Right cardiac atrium (tissue), 5 donors: ENCODE measurements at regions not wholly inside any gene's neighbourhood (a gene's known extent, or its start where the extent isn't known, plus 50 kb on each side); places are given as distances from the start of the nearest gene placed in this dataset.
"Not testable (repeated sequence)": the region's sequence is repeated elsewhere in the genome, so short reads cannot be mapped to it uniquely, and the experiment has no call there.

ENCODE experiments used
- ATAC-seq, 2 donors: fragments of 200-7000 bp; cut with Tn5 transposase; one replicate each; pipeline versions ENCODE4 v1.8.0 to v1.9.1; 2020; ENCODE audit warnings: moderate library complexity in 2 of 2, mild to moderate bottlenecking in 1 of 2
- DNase-seq, 3 donors: peaks; one replicate each; pipeline ENCODE4 v3.0.0-alpha.2; 2020
- H3K27ac ChIP-seq: one replicate; pipeline ENCODE4 v1.5.1; 2013; ENCODE audit warnings: mild to moderate bottlenecking, low read length, control low read depth, moderate library complexity
- H3K27me3 ChIP-seq: one replicate; pipeline ENCODE4 v1.6.1; 2013; ENCODE audit not compliant: control insufficient read depth, insufficient read depth
- H3K4me1 ChIP-seq: one replicate; pipeline ENCODE4 v1.6.1; 2013; ENCODE audit warnings: low read length; ENCODE audit not compliant: control insufficient read depth, insufficient read depth
- H3K4me3 ChIP-seq: one replicate; pipeline ENCODE4 v1.5.1; 2013; ENCODE audit warnings: low read length, control low read depth
- H3K9me3 ChIP-seq: one replicate; pipeline ENCODE4 v1.6.1; 2013; ENCODE audit warnings: low read length; ENCODE audit not compliant: control insufficient read depth
- WGBS: extraction: QIAGEN DNeasy Blood & Tissue Kit; methylation state at CpG from one replicate; pipeline ENCODE4 v1.1.7; 2013; 5-methylcytosine and 5-hydroxymethylcytosine counted together
- intact Hi-C, 4 donors: fragments of 100-400 bp; cut with DNase I; formaldehyde crosslinking; loops; one replicate each; pipeline versions ENCODE4 v1.11.0 to v1.14.0; 2022 to 2023
- donor health status: healthy with polysubstance abuse.
- donor health status: DM: no; HTN: yes; CAD: no.
- donor health status: DM: no; HTN: no; CAD: no.
- donor health status: DM: no; HTN: yes; CAD: no; lungs with severe emphysema.
- donor health status: DM: yes; HTN: yes; CAD: no.

DNA sequence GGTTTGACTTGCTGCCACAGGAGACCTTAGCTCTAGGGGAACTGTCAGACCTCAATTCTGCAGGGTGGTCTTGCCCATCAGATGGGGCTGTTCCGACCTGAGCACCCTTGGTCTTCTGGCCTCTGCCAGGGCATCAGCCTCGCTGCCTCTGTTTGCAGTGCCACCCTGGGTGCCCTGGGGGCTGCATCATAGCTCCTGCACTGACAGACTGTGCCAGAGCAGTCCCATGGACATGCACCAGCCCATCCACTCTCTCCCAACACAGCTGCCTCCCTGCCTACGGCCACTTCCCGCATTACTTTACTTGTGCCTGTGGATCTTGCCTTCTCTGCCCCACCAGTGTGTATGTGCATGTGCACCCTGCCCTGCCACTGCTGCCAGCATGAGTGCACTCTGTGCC, 884.7 kb upstream of the ARRDC3 start:
- intact Hi-C loops: no loop called here
- Histone ChIP-seq H3K9me3 (no peaks in the 10 kb centered on the region), H3K27ac (no peak overlapping the region), H3K4me3 (no peak overlapping the region), H3K4me1 (no peaks in the 10 kb centered on the region), H3K27me3 (no peaks in the 10 kb centered on the region)
- 84% methylated on average over 4 of the region's 4 CpGs for WGBS
- peak in 1 of 2 donors; percentile 26 for ATAC-seq
- no peak for DNase-seq

GRCh38 chr5:92265804-92266203, 882.7 kb upstream of the ARRDC3 start:
- no peak overlapping the region for H3K27ac ChIP-seq
- H3K4me3 ChIP-seq: no peak overlapping the region
- intact Hi-C loops: no loop called here
- no peaks in the 10 kb centered on the region for H3K4me1 ChIP-seq
- no peak for DNase-seq
- ATAC-seq: no peak
- H3K27me3 ChIP-seq: no peaks in the 10 kb centered on the region
- H3K9me3 ChIP-seq: no peaks in the 10 kb centered on the region
- 88% methylated on average over 3 of the region's 3 CpGs for WGBS

DNA sequence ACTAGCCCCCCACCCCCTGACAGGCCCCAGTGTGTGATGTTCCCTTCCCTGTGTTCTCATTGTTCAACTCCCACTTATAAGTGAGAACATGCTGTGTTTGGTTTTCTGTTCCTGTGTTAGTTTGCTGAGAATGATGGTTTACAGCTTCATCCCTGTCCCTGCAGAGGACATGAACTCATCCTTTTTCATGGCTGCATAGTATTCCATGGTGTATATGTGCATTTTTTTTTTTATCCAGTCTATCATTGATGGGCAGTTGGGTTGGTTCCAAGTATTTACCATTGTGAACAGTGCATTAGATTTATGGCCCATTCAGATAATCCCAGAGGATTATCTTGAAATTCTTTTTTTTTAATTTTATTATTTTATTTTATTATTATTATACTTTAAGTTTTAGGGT, 872.5 kb upstream of the ARRDC3 start:
- H3K27me3 ChIP-seq, H3K9me3 ChIP-seq, intact Hi-C loops, DNase-seq, H3K27ac ChIP-seq, ATAC-seq, H3K4me3 ChIP-seq, H3K4me1 ChIP-seq: not testable (repeated sequence)

DNA sequence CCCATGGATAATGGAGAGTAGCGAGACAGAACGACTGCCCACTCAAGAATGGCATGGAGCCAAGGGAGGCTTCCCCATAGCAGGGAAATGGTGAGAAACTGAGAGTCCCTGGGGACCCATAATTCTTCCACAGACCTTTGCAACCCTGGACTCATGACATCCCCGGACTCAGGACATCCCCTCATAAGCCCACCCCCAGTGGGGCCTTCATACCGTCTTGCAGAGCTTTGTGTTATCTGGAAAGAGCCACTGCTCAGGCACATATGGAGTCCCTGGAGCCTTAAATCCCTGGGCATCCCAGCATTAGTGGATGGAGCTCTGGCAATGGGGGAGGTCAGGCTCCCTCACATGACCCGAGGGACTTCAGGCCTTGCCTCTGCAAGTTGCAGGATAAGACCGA, 865.4 kb upstream of the ARRDC3 start:
- intact Hi-C loops: no loop called here

DNA sequence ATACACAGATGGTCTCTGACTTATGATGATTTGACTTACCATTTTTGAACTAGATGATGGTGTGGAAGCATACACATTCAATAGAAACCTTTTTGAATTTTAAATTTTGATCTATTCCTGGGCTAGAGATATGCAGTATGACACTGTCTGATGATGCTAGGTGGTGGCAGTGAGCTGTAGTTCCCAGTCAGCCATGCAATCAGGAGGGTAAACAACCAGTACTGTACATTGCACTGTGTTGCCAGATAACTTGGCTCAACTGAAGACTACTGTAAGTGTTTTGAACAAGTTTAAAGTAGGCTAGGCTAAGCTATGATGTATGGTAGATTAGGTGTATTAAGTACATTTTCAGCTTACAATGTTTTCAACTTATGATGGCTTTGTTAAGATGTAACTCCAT, 859.1 kb upstream of the ARRDC3 start:
- DNase-seq (no peak), ATAC-seq (no peak)
- no peak overlapping the region for H3K27ac ChIP-seq
- no peaks in the 10 kb centered on the region for H3K9me3 ChIP-seq
- H3K4me1 ChIP-seq: no peaks in the 10 kb centered on the region
- H3K27me3 ChIP-seq: no peaks in the 10 kb centered on the region
- intact Hi-C loops: no loop called here
- H3K4me3 ChIP-seq: no peak overlapping the region

More for the DNA sequence above, 865.4 kb upstream of the ARRDC3 start:
- Histone ChIP-seq H3K4me3 (no peak overlapping the region), H3K27me3 (no peaks in the 10 kb centered on the region), H3K9me3 (no peaks in the 10 kb centered on the region), H3K4me1 (no peaks in the 10 kb centered on the region), H3K27ac (no peak overlapping the region)
- no peak for ATAC-seq
- no peak for DNase-seq
- 88% methylated on average over 6 of the region's 6 CpGs for WGBS

- Histone ChIP-seq H3K27me3 (no peaks in the 10 kb centered on the region), H3K27ac (no peak overlapping the region), H3K9me3 (no peaks in the 10 kb centered on the region), H3K4me1 (no peaks in the 10 kb centered on the region), H3K4me3 (no peak overlapping the region)
- 93% methylated on average over 2 of the region's 2 CpGs for WGBS
- no peak for ATAC-seq
- no peak for DNase-seq
- intact Hi-C loops: no loop called here
Measured at GRCh38 chr5:92237896-92238295, 854.8 kb upstream of the ARRDC3 start.

DNA sequence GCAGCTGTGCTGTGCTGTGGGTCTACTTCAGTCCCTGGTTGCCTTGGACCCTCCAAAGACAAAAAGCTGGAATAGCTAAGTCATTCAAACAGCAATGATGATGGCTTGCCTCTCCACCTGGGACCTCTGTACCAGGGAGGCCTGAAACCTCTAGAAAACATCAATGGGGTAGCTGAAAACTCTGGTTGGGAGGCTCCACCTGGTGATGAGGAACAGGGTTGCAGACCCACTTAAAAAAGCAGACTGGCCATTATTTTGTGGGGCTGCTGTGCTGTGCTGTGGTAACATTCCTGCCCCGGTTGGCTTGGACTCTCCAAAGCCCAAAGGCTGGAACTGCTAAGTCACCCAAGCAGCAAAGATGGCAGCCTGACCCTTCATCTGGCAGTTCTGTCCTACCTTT, 839.3 kb upstream of the ARRDC3 start:
- Histone ChIP-seq H3K4me3 (no peak overlapping the region), H3K4me1 (no peaks in the 10 kb centered on the region), H3K27ac (no peak overlapping the region), H3K27me3 (no peaks in the 10 kb centered on the region), H3K9me3 (no peaks in the 10 kb centered on the region)
- 68% methylated on average over 1 of the region's 1 CpG for WGBS
- peak in 1 of 2 donors; percentile 29 for ATAC-seq
- peak in 1 of 3 donors; percentile 32 for DNase-seq
- intact Hi-C loops: no loop called here

- H3K4me3 ChIP-seq, H3K27me3 ChIP-seq, intact Hi-C loops, DNase-seq, H3K9me3 ChIP-seq, ATAC-seq, H3K27ac ChIP-seq, H3K4me1 ChIP-seq: not testable (repeated sequence)
- WGBS: 89% methylated on average over 2 of the region's 2 CpGs
Measured at GRCh38 chr5:92216852-92217251, 833.7 kb upstream of the ARRDC3 start.

DNA sequence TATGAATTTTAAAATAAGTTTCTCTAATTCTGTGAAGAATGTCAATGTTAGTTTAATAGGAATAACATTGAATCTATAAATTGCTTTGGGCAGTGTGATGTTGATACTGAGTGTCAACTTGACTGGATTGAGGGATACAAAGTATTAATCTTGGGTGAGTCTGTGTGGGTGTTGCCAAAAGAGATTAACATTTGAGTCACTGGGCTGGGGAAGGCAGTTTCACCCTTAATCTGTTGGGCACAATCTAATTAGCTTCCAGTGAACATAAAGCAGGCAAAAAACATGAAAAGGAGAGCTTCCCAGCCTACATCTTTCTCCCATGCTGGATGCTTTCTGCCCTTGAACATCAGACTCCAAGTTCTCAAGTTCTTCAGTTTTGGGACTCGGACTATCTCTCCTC, 832.0 kb upstream of the ARRDC3 start:
- DNase-seq: no peak
- intact Hi-C loops: no loop called here
- WGBS: 93% methylated on average over 1 of the region's 1 CpG

DNA sequence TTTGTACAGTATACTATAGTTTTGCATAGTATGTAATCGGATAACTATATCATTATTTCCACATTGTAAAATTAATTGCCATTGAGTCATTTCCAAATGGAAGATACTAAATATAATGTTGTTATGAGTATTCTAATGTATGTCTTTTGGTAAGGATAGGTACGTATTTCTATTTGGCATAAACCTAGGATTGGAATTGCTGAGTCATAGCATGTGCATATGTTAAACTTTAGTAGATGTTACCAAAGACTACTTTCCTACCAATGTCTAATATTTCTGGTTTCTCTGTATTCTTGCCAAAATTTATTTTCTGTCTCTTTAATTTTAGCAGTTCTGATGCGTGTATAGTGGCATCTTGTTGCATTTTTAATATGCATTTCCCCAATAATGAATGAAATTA, 825.1 kb upstream of the ARRDC3 start:
- no peaks in the 10 kb centered on the region for H3K27me3 ChIP-seq
- no peak overlapping the region for H3K4me3 ChIP-seq
- intact Hi-C loops: no loop called here
- WGBS: 78% methylated on average over 3 of the region's 3 CpGs
- no peak for ATAC-seq
- no peaks in the 10 kb centered on the region for H3K9me3 ChIP-seq
- DNase-seq: no peak
- H3K4me1 ChIP-seq: no peaks in the 10 kb centered on the region
- no peak overlapping the region for H3K27ac ChIP-seq

More for the DNA sequence above, 832.0 kb upstream of the ARRDC3 start:
- Histone ChIP-seq H3K9me3 (no peaks in the 10 kb centered on the region), H3K27me3 (no peaks in the 10 kb centered on the region), H3K27ac (no peak overlapping the region), H3K4me3 (no peak overlapping the region), H3K4me1 (no peaks in the 10 kb centered on the region)
- no peak for ATAC-seq

GRCh38 chr5:92207151-92207550, 824.0 kb upstream of the ARRDC3 start:
- no peaks in the 10 kb centered on the region for H3K27me3 ChIP-seq
- 36% methylated on average over 2 of the region's 2 CpGs for WGBS
- H3K9me3 ChIP-seq: no peaks in the 10 kb centered on the region
- H3K4me3 ChIP-seq: no peak overlapping the region
- DNase-seq: no peak
- no peak for ATAC-seq
- H3K4me1 ChIP-seq: no peaks in the 10 kb centered on the region
- intact Hi-C loops: no loop called here
- no peak overlapping the region for H3K27ac ChIP-seq

- H3K4me3 ChIP-seq: no peak overlapping the region
- ATAC-seq (no peak), DNase-seq (no peak)
- no peak overlapping the region for H3K27ac ChIP-seq
- no peaks in the 10 kb centered on the region for H3K4me1 ChIP-seq
- no peaks in the 10 kb centered on the region for H3K9me3 ChIP-seq
- intact Hi-C loops: no loop called here
- H3K27me3 ChIP-seq: no peaks in the 10 kb centered on the region
- WGBS: 78% methylated on average over 5 of the region's 5 CpGs
Measured at GRCh38 chr5:92206681-92207080, 823.6 kb upstream of the ARRDC3 start.
